Natural killer cell (primary cell): ENCODE measurements at regions not wholly inside any gene's neighbourhood (a gene's known extent, or its start where the extent isn't known, plus 50 kb on each side); places are given as distances from the start of the nearest gene placed in this dataset.

ENCODE experiments used
- ATAC-seq, 3 donors: fragments of 150-1000 bp in 2 of 3; fragments of 200-7000 bp in 1 of 3; cut with Tn5 transposase; 1 replicate in 1 of 3; 2 replicates in 2 of 3; pipeline ENCODE4 v1.10.0; 2021; ENCODE audit warnings: mild to moderate bottlenecking in 2 of 3, moderate library complexity in 2 of 3
- DNase-seq, 2 donors: peaks; one replicate each; pipeline versions ENCODE4 v3.0.0 to v3.0.0-alpha.2; 2013 to 2021; ENCODE audit warnings: mixed read lengths in 1 of 2
- H3K27ac ChIP-seq: one replicate; pipeline ENCODE4 v1.5.1; 2013; ENCODE audit warnings: mild to moderate bottlenecking, low read length
- H3K27me3 ChIP-seq: one replicate; pipeline ENCODE4 v1.6.1; 2013; ENCODE audit warnings: low read length; ENCODE audit not compliant: control insufficient read depth, insufficient read depth
- H3K36me3 ChIP-seq: one replicate; pipeline ENCODE4 v1.6.1; 2013; ENCODE audit warnings: low read length; ENCODE audit not compliant: control insufficient read depth, insufficient read depth
- H3K4me1 ChIP-seq: one replicate; pipeline ENCODE4 v1.6.1; 2013; ENCODE audit warnings: low read length; ENCODE audit not compliant: control insufficient read depth, insufficient read depth
- H3K4me3 ChIP-seq: one replicate; pipeline ENCODE4 v1.5.1; 2013; ENCODE audit warnings: low read length
- H3K9me3 ChIP-seq: one replicate; pipeline ENCODE4 v1.6.1; 2013; ENCODE audit warnings: low read length; ENCODE audit not compliant: control insufficient read depth, insufficient read depth
- H3K27ac Mint-ChIP-seq, 2 donors: one replicate each; pipeline ENCODE4 v1.8.0; 2022; ENCODE audit warnings: mild to moderate bottlenecking in 2 of 2, mixed read lengths in 2 of 2, moderate library complexity in 1 of 2
- H3K27me3 Mint-ChIP-seq, 2 donors: one replicate each; pipeline ENCODE4 v1.8.0; 2022; ENCODE audit warnings: low read depth in 2 of 2, mixed read lengths in 2 of 2
- H3K36me3 Mint-ChIP-seq: one replicate; pipeline ENCODE4 v1.8.0; 2022; ENCODE audit warnings: mixed read lengths
- H3K4me1 Mint-ChIP-seq, 2 donors: one replicate each; pipeline ENCODE4 v1.8.0; 2022; ENCODE audit warnings: mixed read lengths in 2 of 2
- H3K4me3 Mint-ChIP-seq: one replicate; pipeline ENCODE4 v1.8.0; 2022; ENCODE audit warnings: mild to moderate bottlenecking, moderate library complexity, mixed read lengths
- H3K9me3 Mint-ChIP-seq, 2 donors: one replicate each; pipeline ENCODE4 v1.8.0; 2022; ENCODE audit warnings: mixed read lengths in 2 of 2
- WGBS: methylation state at CpG from one replicate; pipeline ENCODE4 v1.1.7; 2013; ENCODE audit warnings: missing lambda C conversion rate; ENCODE audit not compliant: insufficient coverage; 5-methylcytosine and 5-hydroxymethylcytosine counted together
- intact Hi-C: fragments of 100-400 bp; cut with micrococcal nuclease; formaldehyde crosslinking; loops from one replicate; pipeline ENCODE4 v1.14.2; 2022
- TF ChIP-seq, protein P1 (sequence below): fragments of 200-600 bp; IDR thresholded peaks from one replicate; pipeline ENCODE4 v1.8.0; 2022; ENCODE audit warnings: antibody characterized with exemption

DNA sequence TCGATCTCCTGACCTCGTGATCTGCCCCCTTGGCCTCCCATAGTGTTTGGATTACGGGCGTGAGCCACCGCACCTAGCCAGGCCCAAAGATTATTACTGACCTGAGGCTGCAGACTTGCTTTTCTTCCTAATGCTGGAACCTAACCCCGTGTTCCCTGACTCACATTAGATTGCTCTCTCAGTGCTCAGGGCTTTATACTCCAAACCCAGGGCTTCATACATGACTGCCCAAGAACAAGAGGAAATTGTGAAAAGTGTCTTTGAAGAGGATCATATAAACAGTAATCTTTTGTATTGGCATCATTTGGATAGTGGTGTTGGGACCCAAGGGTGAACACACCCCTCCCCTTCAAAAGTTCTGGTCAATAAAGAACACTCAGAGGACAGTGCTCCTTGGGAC is 233.3 kb upstream of the TAS2R1 start:
- Mint-ChIP-seq H3K36me3 (peaks cover 19% of the 10 kb centered on the region), H3K4me3 (no peak overlapping the region), H3K9me3 (peaks cover 15 to 17% of the 10 kb centered on the region in 2 donors), H3K27ac (no peak overlapping the region), H3K4me1 (no peaks in the 10 kb centered on the region), H3K27me3 (no peaks in the 10 kb centered on the region)
- no peaks in the 10 kb centered on the region for H3K4me1 ChIP-seq
- intact Hi-C loops: no loop called here
- TF ChIP-seq, protein P1, sequence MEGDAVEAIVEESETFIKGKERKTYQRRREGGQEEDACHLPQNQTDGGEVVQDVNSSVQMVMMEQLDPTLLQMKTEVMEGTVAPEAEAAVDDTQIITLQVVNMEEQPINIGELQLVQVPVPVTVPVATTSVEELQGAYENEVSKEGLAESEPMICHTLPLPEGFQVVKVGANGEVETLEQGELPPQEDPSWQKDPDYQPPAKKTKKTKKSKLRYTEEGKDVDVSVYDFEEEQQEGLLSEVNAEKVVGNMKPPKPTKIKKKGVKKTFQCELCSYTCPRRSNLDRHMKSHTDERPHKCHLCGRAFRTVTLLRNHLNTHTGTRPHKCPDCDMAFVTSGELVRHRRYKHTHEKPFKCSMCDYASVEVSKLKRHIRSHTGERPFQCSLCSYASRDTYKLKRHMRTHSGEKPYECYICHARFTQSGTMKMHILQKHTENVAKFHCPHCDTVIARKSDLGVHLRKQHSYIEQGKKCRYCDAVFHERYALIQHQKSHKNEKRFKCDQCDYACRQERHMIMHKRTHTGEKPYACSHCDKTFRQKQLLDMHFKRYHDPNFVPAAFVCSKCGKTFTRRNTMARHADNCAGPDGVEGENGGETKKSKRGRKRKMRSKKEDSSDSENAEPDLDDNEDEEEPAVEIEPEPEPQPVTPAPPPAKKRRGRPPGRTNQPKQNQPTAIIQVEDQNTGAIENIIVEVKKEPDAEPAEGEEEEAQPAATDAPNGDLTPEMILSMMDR: no peak
- 88% methylated on average over 6 of the region's 6 CpGs for WGBS
- H3K27me3 ChIP-seq: no peaks in the 10 kb centered on the region
- H3K4me3 ChIP-seq: no peak overlapping the region
- peaks cover 15% of the 10 kb centered on the region for H3K9me3 ChIP-seq
- DNase-seq: no peak
- no peak for ATAC-seq
- H3K27ac ChIP-seq: no peak overlapping the region
- H3K36me3 ChIP-seq: no peaks in the 10 kb centered on the region

- H3K4me3 ChIP-seq: no peak overlapping the region
- no peak overlapping the region for H3K4me3 Mint-ChIP-seq
- no peaks in the 10 kb centered on the region for H3K4me1 ChIP-seq
- H3K27ac ChIP-seq: no peak overlapping the region
- no peak overlapping the region for H3K27ac Mint-ChIP-seq
- ATAC-seq: no peak
- intact Hi-C loops: no loop called here
- H3K36me3 Mint-ChIP-seq: peaks cover 16% of the 10 kb centered on the region
- H3K9me3 Mint-ChIP-seq: peaks cover 18 to 22% of the 10 kb centered on the region in 2 donors
- H3K9me3 ChIP-seq: peaks cover 12% of the 10 kb centered on the region
- H3K27me3 ChIP-seq: no peaks in the 10 kb centered on the region
- TF ChIP-seq, protein P1: no peak
- no peaks in the 10 kb centered on the region for H3K36me3 ChIP-seq
- no peak for DNase-seq
- no peaks in the 10 kb centered on the region for H3K27me3 Mint-ChIP-seq
- H3K4me1 Mint-ChIP-seq: no peaks in the 10 kb centered on the region
- 81% methylated on average over 7 of the region's 8 CpGs for WGBS
Measured at GRCh38 chr5:9861666-9862256, 231.6 kb upstream of the TAS2R1 start.

DNA sequence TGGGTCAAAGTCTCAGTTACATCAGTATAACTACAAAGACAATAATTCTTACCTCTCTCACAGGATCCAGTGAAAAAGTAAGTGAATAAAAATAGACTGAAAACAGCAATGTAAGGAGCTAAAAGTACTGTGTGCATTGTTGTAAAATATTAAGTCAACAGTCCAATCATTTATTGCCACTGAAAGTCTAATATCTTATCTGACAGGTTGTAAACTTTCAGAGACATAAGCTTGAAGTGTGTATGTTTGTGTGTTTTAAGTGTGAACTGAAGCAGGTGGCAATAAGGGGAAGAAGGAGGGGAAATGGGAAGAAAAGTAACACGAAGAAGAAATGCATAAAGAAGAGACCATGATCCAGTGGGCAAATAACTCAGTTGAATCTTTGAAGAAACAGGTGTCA is 229.7 kb upstream of the TAS2R1 start:
- intact Hi-C loops: no loop called here
- DNase-seq: no peak

More for the DNA sequence above, 229.7 kb upstream of the TAS2R1 start:
- 43% methylated on average over 1 of the region's 1 CpG for WGBS
- TF ChIP-seq, protein P1: no peak
- H3K4me3 ChIP-seq: no peak overlapping the region
- ATAC-seq: no peak
- Mint-ChIP-seq H3K36me3 (no peaks in the 10 kb centered on the region), H3K27me3 (no peaks in the 10 kb centered on the region), H3K27ac (no peak overlapping the region), H3K9me3 (peaks cover 9 to 10% of the 10 kb centered on the region in 2 donors), H3K4me1 (no peaks in the 10 kb centered on the region), H3K4me3 (no peak overlapping the region)
- no peaks in the 10 kb centered on the region for H3K27me3 ChIP-seq
- H3K4me1 ChIP-seq: no peaks in the 10 kb centered on the region
- peaks cover 10% of the 10 kb centered on the region for H3K9me3 ChIP-seq
- H3K27ac ChIP-seq: no peak overlapping the region
- no peaks in the 10 kb centered on the region for H3K36me3 ChIP-seq
